ENCODE measurements at regions not wholly inside any gene's neighbourhood (a gene's known extent, or its start where the extent isn't known, plus 50 kb on each side); places are given as distances from the start of the nearest gene placed in this dataset.

DNA sequence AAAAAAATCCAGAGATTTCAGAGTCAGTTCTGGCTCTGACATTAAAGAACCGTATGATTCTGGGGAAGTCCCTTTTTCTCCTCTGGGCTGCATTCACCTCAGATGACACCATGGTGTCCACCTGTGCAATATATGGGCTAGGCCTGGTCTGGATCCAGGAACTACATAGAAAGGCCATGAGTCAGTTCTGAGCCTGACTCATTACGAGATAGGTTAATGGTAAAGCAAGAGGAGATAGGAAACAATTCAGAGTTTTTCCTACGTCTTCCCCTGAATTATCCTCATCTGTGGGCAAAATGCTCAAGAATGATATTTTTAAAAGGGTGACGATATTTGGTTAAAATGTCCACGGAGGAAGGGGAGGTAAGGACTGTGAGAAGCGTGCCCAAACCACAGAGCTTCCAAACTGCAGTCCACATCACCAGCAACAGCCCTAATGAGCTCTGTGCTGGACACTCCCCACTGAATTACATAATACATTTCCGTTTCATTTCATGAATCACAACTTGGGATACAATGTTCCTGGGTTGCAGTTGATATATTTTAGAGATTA, 180.1 kb upstream of the OSR1 start:
- DNase-seq: no peak

DNA sequence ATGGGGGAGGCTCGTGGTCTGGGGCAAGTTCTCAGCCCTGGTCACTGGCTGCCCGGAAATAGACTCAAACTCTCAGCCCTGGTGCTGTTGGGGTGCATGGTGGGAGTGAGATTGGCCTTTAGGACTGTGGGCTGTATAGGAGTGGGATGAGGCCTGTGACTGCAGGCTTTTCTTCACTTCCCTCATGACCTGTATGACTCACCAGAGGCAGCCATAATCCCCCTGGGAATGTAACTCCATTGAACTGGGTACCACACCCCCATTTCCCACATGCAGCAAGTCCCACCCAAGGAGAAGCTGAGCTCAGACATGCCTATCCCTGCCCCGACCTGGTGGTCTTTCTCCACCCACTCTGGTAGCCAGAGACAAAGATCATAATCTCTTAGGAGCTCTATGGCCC, 177.7 kb upstream of the OSR1 start:
- no peak for DNase-seq

DNA sequence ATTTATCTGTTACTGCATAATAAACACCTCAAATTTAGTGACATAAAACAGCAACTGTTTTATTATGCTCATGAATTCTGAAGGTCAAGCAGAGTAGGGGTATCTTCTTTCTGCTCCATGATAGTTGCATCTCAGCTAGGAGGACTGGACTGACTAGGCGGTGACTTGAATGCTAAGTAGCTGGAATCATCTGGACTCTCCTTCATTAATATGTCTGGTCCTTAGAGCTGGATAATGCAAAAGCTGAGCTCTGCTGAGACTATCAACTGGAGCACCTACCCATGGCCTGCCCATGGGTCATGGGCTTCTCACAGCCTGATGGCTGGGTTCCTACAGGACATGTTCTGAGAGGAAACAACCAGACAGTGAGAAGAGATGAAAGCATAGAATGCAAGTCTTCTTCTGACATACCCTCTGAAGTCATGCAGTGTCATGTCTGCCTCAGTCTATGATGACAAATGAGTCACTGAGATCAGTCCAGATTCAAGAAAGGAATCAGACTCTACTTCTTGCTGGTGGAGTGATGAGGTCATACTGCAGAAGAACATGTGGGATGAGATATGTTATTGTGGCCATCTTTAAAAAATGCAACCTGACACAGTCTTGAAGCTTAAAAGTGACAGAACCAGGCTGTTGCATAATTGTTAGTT, 174.2 kb upstream of the OSR1 start:
- no peak for DNase-seq

DNA sequence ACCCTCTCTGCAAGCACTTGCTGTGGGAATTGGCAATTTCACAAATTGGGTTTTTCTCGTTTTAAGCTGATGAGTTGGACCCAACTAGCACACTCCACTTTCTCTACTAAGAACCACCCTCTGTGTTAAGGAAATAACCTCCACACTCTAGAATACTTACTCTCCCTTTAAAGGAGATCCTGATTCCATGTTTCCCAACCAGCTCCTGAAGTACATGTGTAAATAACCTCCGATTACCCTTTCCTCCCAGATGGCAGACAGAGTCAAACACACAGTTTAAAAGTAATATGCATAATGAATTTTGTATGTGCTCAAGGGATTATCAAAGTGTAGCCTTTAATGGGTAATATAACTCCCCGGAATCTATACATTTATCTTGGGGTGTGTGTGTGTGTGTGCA, 171.3 kb upstream of the OSR1 start:
- no peak for DNase-seq

DNA sequence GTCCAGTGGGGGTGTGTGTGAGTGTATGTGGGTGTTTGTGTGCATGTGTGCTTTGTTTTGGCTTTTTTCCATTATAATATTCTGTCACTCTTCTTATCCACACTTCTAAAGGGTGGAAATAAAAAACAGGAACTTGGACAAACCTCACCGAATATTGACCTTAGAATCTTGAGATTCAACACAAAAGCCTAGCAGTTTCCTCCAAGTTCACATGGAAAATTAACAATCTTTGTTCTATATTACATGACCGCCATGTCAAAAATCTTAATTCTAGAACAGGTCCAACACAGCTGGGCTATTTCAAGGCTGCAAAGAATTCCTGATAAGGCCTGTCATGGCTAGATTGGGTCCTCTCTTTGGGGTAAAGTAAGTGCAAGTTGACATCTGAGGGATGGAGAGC, 169.3 kb upstream of the OSR1 start:
- no peak for DNase-seq

DNA sequence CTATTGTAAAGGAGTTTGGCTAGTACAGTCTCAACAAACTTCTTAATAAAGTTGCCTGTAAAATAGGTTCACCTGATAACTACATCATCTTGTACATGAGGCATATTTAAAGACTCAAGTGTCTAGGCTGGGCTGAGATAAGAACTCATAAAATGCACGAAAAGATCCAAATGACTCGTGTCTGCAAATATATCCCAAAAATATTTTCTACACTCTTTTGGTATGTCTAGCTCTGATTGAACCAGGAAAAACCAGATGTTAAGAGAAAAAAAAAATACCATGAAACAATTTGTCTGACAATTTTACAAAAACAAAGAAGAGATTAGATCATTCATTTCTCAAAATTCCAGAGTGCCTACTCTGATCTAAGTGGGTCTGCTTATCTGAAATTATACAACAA, 166.9 kb upstream of the OSR1 start:
- no peak for DNase-seq

DNA sequence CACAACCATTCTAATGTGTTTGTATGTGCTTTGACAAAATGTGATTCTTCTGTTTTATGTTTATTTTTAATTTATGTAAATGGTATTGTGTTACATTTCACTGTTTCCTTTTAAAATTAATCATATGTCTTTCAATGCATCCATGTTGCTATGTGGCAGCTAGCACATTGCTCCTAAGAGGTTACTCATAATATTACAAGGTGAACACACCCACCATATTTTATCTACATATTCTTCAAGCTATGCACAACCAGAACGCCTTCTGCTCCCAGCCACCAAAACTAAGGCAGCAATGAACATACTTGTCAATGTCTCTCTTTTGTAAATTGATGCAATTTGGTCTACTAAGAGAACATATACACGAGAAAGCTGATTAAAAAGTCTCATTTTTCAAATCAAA, 160.6 kb upstream of the OSR1 start:
- no peak for DNase-seq

DNA sequence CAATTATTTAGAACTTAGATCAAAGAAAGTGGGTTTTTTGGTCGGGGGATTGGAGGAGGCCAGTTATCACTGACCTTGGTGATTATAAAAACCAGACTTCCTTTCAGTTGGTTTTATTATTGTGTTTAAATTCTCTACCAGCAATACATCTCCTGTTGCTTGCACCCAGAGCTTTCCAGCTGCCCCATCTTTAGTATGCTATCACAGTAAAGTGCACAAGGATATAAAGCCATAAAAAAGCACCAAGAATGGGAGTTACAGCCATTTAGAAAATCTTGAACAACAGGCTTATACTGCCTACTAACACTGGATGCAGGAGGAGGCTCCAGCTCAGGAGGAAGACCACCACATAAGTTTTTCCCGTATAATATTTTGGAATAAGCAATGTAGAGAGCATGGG, 148.7 kb upstream of the OSR1 start:
- no peak for DNase-seq

DNA sequence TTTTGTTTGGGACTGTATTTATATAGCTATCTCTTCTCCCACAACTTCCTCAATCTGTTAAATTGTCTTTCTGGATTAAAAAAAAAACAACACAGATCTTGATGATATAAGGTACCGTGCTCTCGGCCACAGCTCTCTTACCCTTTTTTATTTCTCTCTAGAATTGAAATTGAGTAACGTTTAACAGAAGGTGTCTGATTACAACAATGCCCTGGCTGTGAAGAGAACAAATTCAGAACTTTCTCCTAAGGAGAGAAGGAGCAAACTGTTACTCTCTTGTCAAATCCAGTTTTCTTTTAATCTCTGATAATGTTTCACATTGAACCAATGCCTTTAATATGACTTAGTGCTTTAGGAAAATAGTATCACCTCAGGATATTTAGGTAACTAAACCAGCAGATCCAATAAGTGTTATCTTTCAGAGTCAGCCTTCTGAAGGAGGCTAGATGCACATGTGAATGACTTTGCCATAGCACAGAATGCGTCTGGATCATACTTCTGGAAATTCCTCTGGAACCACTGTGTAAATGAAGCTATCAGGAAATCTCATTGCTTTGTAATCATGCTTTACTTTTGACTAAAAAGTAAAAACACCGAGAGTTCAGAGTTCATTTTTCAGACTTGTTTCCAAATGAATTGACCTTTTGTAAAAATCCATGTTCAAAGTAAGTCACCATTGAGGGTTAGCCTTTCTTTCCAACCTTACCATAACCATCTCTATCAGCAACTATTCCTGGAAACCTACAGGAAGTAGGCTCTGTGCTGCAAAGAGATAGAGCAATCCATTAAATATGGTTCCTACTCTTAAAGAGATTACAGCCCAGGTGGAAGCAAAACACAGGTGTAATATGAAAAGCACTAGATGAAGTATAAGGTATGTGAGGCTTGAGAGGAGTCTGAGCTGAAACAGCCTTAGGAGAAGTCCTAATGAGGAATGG, 147.0 kb upstream of the OSR1 start:
- DNase-seq: no peak

DNA sequence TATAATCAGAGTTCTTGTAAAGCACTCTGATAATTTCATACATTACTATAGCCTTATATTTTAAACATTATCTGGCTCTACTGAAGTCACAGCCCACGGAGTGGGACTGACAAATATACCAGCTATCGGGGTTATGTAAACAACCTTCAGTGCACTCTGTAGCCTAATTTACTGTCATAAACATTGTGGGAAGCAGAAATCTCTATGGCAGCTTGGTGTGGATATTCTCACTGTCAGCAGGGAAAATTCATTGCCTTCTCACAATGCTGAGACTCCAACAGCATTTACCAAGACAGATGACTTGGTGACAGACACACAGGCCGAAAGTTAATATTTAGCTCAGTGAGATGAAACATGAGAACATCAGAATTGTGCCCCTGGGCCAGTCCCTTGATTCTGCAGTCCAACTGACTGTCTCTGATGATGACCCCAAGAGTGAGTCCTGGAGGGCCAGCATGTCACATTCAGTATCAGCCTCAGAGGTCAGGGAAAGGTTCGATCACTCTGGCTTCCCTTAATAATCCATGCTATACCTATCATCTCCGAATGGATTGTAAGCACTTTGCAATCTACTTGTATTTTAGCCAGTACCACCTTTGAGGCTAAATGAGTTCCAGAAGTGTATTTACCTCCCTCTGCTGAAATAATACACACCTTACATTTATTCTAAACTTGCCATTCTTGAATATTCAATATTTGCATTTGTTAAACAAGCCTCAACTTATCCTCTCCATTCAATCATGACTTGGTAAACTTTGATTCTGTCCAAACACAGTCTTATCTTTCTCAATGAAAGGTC, 146.2 kb upstream of the OSR1 start:
- no peak for DNase-seq

DNA sequence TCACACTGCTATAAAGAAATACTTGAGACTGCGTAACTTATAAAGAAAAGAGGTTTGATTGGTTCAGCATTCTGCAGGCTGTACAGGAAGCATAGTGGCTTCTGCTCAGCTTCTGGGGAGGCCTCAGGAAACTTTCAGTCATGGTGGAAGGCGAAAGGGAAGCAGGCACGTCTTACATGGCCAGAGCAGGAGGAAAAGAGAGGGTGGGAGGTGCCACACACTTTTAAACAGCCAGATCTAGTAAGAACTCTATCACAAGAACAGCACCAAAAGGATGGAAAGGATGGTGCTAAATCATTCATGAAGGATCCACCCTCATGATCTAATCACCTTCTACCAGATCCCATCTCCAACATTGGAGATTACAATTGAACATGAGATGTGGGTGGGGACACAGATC, 145.5 kb upstream of the OSR1 start:
- no peak for DNase-seq

DNA sequence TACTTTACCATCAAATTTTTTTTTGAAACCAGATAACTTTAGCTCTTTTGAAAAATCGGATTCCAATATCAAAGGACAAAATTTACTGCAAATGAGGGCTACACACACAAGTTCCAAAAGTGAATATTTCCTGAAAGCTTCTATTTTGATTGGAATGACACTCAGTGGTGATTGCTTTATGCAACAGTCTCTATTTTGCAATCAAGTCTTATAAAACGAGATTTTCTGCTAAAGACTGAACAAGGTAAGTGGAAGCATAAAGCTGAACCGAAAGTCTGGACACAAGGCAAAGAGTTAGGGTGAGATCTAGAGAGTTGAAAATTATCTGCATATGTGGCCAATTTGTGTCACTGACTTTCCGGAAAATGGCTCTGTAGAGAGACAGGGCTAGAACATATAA, 145.0 kb upstream of the OSR1 start:
- no peak for DNase-seq

DNA sequence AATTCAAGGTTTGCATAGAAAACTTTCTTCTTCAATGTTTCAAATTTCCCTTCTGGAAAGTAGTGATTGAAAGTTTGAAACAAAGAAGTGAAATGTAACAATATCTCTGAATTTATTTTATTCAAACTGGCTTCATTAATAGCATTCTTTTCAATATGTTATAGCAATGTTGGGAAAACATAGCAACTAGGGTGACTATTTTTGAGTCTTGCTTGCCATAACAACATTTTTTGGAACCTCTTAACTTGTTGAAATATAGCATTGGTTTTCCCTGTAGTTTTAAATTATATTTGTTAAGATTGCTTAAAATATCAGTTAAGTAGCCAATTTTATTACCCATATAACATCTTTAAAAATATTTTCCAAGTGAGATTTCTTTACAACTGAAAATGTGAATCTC, 141.7 kb upstream of the OSR1 start:
- DNase-seq: no peak

DNA sequence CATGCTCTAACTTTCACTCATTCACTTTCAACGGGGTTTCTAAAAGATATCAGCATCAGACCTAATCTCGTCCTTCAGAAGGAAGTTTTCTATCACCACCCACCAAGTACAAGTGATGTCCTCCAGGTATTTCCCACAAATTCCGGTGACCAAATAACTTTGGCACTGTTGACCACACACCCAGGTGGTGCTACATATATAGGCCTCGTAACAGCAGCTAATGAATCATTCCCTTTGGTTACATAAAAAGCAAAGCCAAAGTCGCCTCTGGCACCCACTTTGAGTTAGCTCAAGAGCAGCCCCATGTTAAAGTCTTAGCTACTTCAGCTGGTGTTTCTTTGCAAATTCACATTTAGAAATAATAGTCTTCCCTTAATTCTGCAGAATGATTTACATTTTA, 138.2 kb upstream of the OSR1 start:
- DNase-seq: no peak

DNA sequence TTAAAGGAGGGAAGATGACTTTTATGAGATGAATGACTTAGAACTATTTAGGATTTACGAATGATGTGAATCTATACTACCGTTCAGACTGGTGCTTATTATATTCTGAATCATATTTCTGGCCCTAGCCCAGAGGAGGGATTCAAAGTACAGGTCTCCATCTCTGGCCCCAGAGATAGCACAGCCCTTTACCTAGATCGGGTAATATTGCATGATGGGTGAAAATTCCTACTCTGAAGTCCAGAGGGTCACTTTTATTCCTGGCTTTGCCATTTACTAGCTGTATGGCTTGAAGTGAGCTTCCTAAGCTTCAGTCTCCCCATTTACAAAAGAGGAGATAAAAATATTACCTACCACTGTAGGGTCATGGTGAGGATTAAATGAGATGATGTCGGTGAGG, 135.8 kb upstream of the OSR1 start:
- DNase-seq: no peak

DNA sequence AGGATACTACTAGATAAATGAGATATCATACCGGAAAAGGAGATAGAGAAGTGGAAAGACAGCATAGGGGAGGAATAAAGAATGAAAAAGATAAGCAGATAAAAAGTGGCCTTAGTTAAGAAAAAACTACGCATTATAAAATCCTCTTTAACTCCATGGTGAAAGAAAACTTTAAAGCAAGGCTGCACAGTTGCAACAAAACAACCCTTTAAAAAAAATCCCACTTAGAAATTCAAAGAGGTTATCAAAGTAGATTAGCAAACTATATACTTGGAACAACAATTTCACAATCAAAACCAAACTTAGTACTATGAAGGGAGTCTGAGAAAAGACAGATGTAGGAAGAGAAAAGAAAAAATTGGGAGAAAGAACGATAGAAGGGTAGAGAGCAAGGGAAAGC, 133.4 kb upstream of the OSR1 start:
- DNase-seq: no peak

DNA sequence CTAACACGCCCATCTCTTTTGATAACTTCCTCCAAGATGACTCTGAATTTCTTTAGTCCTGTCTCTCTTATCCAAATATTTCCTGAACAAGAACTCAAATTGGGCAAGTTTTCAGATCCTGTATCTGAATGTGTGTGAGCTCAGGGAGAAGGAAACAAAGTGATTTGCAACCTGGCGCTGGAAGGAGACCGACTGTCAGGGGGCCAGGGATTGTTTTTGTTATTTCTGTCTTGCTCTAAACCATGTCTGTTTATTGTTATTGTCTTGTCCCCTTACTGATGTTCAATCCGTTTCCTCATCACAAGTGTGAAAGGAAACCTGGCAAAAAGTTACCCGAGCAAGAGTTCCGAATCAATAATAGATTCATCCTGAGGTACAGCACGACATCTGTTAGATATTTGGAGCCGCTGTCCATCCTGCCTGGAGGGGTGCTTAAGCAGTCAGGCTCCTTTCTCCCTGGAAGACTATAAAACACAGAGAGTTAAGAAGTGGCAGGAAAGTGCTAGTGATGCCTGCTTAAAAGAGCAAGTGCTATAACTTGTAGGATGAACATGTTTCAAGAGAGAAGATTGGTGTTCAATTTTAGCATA, 132.5 kb upstream of the OSR1 start:
- no peak for DNase-seq

DNA sequence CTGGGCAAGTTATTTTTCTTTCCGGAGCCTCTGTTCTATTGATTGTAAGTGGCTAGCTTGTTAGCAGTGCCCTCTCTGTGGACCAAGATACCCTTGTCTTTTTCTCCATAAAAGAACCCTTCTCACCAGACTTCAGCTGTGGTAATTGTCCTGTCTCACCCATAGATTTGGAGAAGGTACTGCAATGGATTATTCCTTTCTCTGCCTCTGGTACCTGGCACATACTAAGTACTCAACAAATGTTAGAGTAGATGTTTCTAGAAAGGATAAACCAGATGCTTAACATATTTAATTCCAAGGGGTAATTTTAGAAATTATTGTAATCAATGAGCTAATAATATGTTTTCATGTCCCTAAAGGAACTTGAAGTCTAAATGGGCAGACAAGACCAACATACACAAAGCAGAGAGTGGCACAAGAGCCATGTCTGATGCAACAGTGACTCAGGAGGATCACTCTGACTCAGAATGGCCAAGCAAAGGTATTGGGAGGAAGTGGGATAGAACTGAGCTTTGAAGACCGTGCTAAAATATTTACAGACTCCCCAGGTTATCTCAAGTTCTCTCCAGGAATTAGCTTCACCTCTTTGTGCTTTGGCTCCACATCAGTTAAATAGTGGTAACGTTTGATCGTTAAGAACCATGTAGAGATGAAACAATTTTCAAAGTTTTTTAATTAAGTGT, 129.7 kb upstream of the OSR1 start:
- no peak for DNase-seq

DNA sequence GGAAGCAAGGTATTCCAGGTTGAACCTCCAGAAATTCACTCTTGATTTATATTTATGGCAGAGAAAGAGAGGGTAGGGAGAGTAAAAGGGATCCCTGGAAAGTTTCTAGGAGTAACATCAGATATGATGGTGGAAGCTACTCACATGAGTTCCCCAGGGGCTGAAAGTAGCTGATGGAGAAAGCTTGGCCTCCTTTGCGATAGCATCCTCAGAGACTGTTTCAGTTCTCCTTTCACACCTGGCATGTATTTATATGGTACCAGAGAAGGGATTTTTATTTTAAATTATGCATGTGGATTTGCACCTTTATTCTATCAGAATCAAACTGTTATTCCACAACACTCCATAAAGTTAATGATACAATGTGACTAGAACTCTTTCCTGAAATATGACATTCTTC, 126.3 kb upstream of the OSR1 start:
- no peak for DNase-seq

DNA sequence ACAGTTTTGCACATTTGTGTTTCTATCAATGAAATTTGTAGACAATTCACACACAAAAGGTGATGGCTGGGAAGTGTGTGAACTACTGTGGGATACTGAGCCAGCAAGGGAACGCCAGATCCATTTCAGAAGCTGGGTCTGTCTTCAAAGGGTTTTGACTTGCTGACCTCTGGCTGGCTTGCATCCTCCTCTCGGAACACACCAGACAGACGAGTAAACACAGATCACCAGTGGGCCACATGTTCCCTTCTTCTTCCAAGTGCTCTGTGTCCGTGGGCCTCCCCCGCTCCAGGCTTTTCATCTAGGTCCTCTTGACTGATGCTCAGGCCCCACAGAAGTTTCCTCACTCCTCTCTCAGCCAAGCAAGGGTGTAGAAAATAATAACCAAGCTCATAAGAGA, 122.2 kb upstream of the OSR1 start:
- DNase-seq: no peak

DNA sequence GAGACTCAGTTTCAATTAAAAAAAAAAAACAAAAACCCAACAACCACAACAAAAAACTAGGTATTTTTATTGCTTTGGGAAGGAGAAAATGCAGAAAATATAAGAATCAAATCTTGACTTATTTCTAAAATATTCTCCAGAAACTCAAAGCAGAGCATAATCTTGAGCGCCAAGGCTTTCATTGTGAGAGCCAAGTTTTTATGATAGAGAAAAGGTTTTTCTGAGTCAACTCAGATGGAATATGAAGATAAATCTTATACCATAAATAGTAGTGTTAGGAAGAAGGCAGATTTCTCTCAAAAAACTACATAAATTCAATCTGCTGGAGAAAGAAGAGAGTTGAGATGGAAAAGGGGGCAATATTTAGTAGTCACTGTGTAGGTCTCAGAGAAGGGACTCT, 121.2 kb upstream of the OSR1 start:
- DNase-seq: no peak

DNA sequence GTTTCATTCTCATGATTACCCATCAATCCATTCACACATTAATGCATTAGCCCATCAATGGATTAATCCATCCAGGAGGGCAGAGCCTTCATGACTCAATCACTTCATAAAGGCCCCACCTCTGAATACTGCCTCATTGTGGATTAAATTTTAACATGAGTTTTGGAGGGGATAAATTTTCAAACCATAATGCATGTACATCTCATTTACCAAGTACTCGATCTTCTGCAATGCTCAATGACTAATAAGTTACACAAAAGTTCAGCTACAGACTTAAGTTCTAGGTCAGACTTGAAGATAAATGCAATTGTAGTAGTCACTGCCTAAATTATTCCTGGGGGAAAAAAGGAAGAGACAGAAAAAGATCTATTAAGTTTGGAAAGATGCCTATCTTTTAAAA, 120.0 kb upstream of the OSR1 start:
- DNase-seq: no peak

DNA sequence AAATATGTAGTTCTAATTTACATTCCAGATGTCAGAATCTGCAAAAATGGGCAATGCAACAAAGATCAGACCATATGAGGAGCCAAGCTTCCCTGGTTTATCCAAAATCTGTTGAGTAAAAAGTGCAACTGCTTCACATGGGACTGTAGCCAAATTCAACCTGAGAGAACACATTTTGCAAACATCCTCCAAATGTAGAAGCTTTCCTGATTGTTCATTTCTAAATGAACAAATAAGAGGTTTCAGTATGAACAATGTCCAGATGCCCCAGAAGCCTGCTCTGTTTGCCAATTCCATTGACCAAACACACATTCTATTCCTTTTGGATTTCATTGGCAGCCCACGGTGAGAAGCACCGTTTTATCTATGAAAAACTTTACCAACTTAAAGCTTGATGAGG, 117.9 kb upstream of the OSR1 start:
- no peak for DNase-seq
